NCI-H1417 (cell line): ENCODE measurements at regions not wholly inside any gene's neighbourhood (a gene's known extent, or its start where the extent isn't known, plus 50 kb on each side); places are given as distances from the start of the nearest gene placed in this dataset.
"Not testable (repeated sequence)": the region's sequence is repeated elsewhere in the genome, so short reads cannot be mapped to it uniquely, and the experiment has no call there.

Experiments
- DNase-seq, 3 experiments: peaks; one replicate each; lab custom pipeline; 2025; lab: John Stamatoyannopoulos, UW

- DNase-seq, result no peak
These were observed 500.8 kb downstream of the NPIPA7 start for GRCh38 chr16:16879567-16880251.

- no peak for DNase-seq
These were observed 502.9 kb downstream of the NPIPA7 start for GRCh38 chr16:16881814-16882213.

- DNase-seq, result no peak
These were observed 503.8 kb downstream of the NPIPA7 start for GRCh38 chr16:16882766-16883165.

- no peak for DNase-seq
These were observed 505.5 kb downstream of the NPIPA7 start for GRCh38 chr16:16884451-16884850.

- DNase-seq, result no peak
These were observed 508.3 kb downstream of the NPIPA7 start for GRCh38 chr16:16887193-16887592.

GRCh38 chr16:16890964-16891363 is 512.0 kb downstream of the NPIPA7 start:
- no peak for DNase-seq

GRCh38 chr16:16904601-16905000 is 525.7 kb downstream of the NPIPA7 start:
- DNase-seq, result no peak

GRCh38 chr16:16905850-16906249 is 526.9 kb downstream of the NPIPA7 start:
- no peak for DNase-seq

GRCh38 chr16:16907089-16907488 is 528.1 kb downstream of the NPIPA7 start:
- DNase-seq, result no peak

- DNase-seq, result no peak
These were observed 529.1 kb downstream of the NPIPA7 start for GRCh38 chr16:16908077-16908476.

- DNase-seq, result no peak
These were observed 530.2 kb downstream of the NPIPA7 start for GRCh38 chr16:16909126-16909525.

- no peak for DNase-seq
These were observed 531.7 kb downstream of the NPIPA7 start for GRCh38 chr16:16910666-16911065.

GRCh38 chr16:16915771-16916170 is 536.8 kb downstream of the NPIPA7 start:
- peak in 1 of 3 experiments; percentile 4 for DNase-seq

GRCh38 chr16:16917191-16917785 is 538.3 kb downstream of the NPIPA7 start:
- DNase-seq, result no peak

GRCh38 chr16:16923479-16923878 is 544.5 kb downstream of the NPIPA7 start:
- peak in 2 of 3 experiments; percentile 7 to 59 for DNase-seq

GRCh38 chr16:16924613-16925012 is 545.7 kb downstream of the NPIPA7 start:
- no peak for DNase-seq

GRCh38 chr16:16925432-16925831 is 545.3 kb downstream of the XYLT1 start:
- DNase-seq, result no peak

GRCh38 chr16:16928532-16929109 is 542.1 kb downstream of the XYLT1 start:
- no peak for DNase-seq

- DNase-seq, result no peak
These were observed 540.3 kb downstream of the XYLT1 start for GRCh38 chr16:16930309-16931000.

- no peak for DNase-seq
These were observed 536.9 kb downstream of the XYLT1 start for GRCh38 chr16:16933861-16934260.

GRCh38 chr16:16934660-16935059 is 536.1 kb downstream of the XYLT1 start:
- DNase-seq, result no peak

GRCh38 chr16:16935909-16936308 is 534.9 kb downstream of the XYLT1 start:
- not testable (repeated sequence) for DNase-seq

GRCh38 chr16:16937576-16937975 is 533.2 kb downstream of the XYLT1 start:
- no peak for DNase-seq
